HG03342 (cell line): ENCODE measurements at regions not wholly inside any gene's neighbourhood (a gene's known extent, or its start where the extent isn't known, plus 50 kb on each side); places are given as distances from the start of the nearest gene placed in this dataset.

Experiments used
- ATAC-seq: cut with Tn5 transposase; IDR thresholded peaks from one replicate; pipeline ENCODE4 v1.9.1; 2021; ENCODE audit warnings: mild to moderate bottlenecking, moderate library complexity; ENCODE audit not compliant: unreplicated experiment

- ATAC-seq = no peak
Measured at GRCh38 chr4:175125410-175126068, 207.4 kb downstream of the ADAM29 start.

- no peak for ATAC-seq
Measured at GRCh38 chr4:175127314-175127713, 209.2 kb downstream of the ADAM29 start.

GRCh38 chr4:175129797-175130196, 211.6 kb downstream of the ADAM29 start:
- no peak for ATAC-seq

- no peak for ATAC-seq
Measured at GRCh38 chr4:175139205-175139604, 221.0 kb downstream of the ADAM29 start.

GRCh38 chr4:175143116-175143515, 225.0 kb downstream of the ADAM29 start:
- no peak for ATAC-seq

GRCh38 chr4:175146799-175147198, 228.6 kb downstream of the ADAM29 start:
- no peak for ATAC-seq

- no peak for ATAC-seq
Measured at GRCh38 chr4:175147233-175147632, 229.1 kb downstream of the ADAM29 start.

- ATAC-seq = no peak
Measured at GRCh38 chr4:175166020-175166419, 247.9 kb downstream of the ADAM29 start.

- ATAC-seq = no peak
Measured at GRCh38 chr4:175176710-175177109, 258.6 kb downstream of the ADAM29 start.

GRCh38 chr4:175190654-175191053, 272.5 kb downstream of the ADAM29 start:
- no peak for ATAC-seq

GRCh38 chr4:175198056-175198455, 279.9 kb downstream of the ADAM29 start:
- ATAC-seq = no peak

- ATAC-seq = no peak
Measured at GRCh38 chr4:175215208-175215607, 297.1 kb downstream of the ADAM29 start.

GRCh38 chr4:175215657-175216056, 297.5 kb downstream of the ADAM29 start:
- no peak for ATAC-seq

- ATAC-seq = no peak
Measured at GRCh38 chr4:175229154-175229553, 311.0 kb downstream of the ADAM29 start.

- ATAC-seq = no peak
Measured at GRCh38 chr4:175234162-175234561, 316.0 kb downstream of the ADAM29 start.

- ATAC-seq = no peak
Measured at GRCh38 chr4:175238827-175239517, 320.8 kb downstream of the ADAM29 start.

- ATAC-seq = no peak
Measured at GRCh38 chr4:175246941-175247340, 328.8 kb downstream of the ADAM29 start.

GRCh38 chr4:175252642-175253041, 334.5 kb downstream of the ADAM29 start:
- ATAC-seq = no peak

- ATAC-seq = no peak
Measured at GRCh38 chr4:175253184-175253902, 335.2 kb downstream of the ADAM29 start.

- ATAC-seq = no peak
Measured at GRCh38 chr4:175263537-175263936, 345.4 kb downstream of the ADAM29 start.

- ATAC-seq = peak; percentile 64
Measured at GRCh38 chr4:175271010-175271630, 353.0 kb downstream of the ADAM29 start.
